ENCODE measurements at regions not wholly inside any gene's neighbourhood (a gene's known extent, or its start where the extent isn't known, plus 50 kb on each side); places are given as distances from the start of the nearest gene placed in this dataset.

- TF ChIP-seq ZBTB40 (IDR thresholded peaks at IDR 0.05; ENCODE audit: borderline replicate concordance) (no peak), PAX8 (IDR thresholded peaks at IDR 0.05) (no peak), SREBF1 (IDR thresholded peaks at IDR 0.05; ENCODE audit: low read length) (no peak)
Measured at GRCh38 chr12:18882690-18883089, 144.8 kb downstream of the CAPZA3 start (continued).

DNA sequence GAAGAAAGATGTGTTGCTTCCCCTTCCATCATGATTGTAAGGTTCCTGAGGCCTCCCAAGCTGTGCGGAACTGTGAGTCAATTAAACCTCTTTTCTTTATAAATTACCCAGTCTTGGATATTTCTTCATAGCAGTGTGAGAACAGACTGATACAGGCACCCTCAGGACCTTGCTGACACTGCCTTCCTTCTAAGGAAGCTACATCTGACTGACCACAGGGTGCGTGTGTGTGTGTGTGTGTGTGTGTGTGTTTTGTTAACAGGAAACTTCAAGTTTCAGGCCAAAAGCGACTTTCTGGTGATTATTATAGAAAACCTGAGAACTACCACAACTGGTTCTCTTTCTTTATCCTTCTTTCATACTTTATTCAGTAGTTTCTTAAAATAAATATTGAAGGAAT is 149.0 kb downstream of the CAPZA3 start:
- no peak overlapping the region for H3K4me3 ChIP-seq
- ChIA-PET SMC1A (ENCODE audit: uncharacterized antibody, unreplicated experiment) (no interaction called here), CTCF (no interaction called here), POLR2A (no interaction called here), RAD21 (ENCODE audit: unreplicated experiment) (no interaction called here)
- FAIRE-seq, result no peak
- no peaks in the 10 kb centered on the region for H3K27me3 ChIP-seq (replicated peaks in 1 of 2; ENCODE audit: control insufficient read depth in 2 of 2, insufficient read depth in 2 of 2, low read length in 1 of 2)
- no peaks in the 10 kb centered on the region for H3K79me2 ChIP-seq (ENCODE audit: control insufficient read depth, insufficient read depth, low read length)
- WGBS (ENCODE audit: insufficient coverage, insufficient replicate concordance, low lambda C conversion rate, missing lambda C conversion rate), result 41% methylated on average over 3 of the region's 3 CpGs
- no peaks in the 10 kb centered on the region for H3K36me3 ChIP-seq (ENCODE audit: control insufficient read depth in 2 of 2, insufficient read depth in 2 of 2, low read length in 1 of 2)
- H4K20me1 ChIP-seq (ENCODE audit: control insufficient read depth, insufficient read depth), result no peaks in the 10 kb centered on the region
- in situ Hi-C loops (cut with MboI) (no loop called here), intact Hi-C loops (cut with micrococcal nuclease; ENCODE audit: unreplicated experiment) (no loop called here)
- no peaks in the 10 kb centered on the region for H3K4me1 ChIP-seq (ENCODE audit: control insufficient read depth, insufficient read depth, low read length)
- no peak overlapping the region for H3K4me2 ChIP-seq (ENCODE audit: control insufficient read depth, insufficient read depth)
- TF ChIP-seq SREBF2 (IDR thresholded peaks at IDR 0.05; ENCODE audit: low read length) (no peak), NBN (IDR thresholded peaks at IDR 0.05) (no peak), NFXL1 (IDR thresholded peaks at IDR 0.05; ENCODE audit: borderline replicate concordance) (no peak), PBX3 (IDR thresholded peaks at IDR 0.05; ENCODE audit: insufficient replicate concordance, low read depth, low read length) (no peak), RBBP5 (conservative IDR thresholded peaks at IDR 0.05) (no peak)
- DNase-seq (ENCODE audit: low read depth, low spot score), result no peak
- no TSS peak for BruUV-seq (replicated peaks)
- no peaks in the 10 kb centered on the region for H3K9me3 ChIP-seq (replicated peaks; ENCODE audit: control insufficient read depth, insufficient read depth, low read length)
- H3K9ac ChIP-seq (ENCODE audit: control insufficient read depth, insufficient read depth, low read length), result no peak overlapping the region
- no peak for ATAC-seq
- no peak overlapping the region for H3K27ac ChIP-seq (ENCODE audit: control insufficient read depth, insufficient read depth)
- no peak overlapping the region for H2AFZ ChIP-seq (ENCODE audit: control insufficient read depth, low read depth, low read length)

Measured in GM12878 (cell line).